HG03342 (cell line): ENCODE measurements at regions not wholly inside any gene's neighbourhood (a gene's known extent, or its start where the extent isn't known, plus 50 kb on each side); places are given as distances from the start of the nearest gene placed in this dataset.

ENCODE experiments used
- ATAC-seq: cut with Tn5 transposase; IDR thresholded peaks from one replicate; pipeline ENCODE4 v1.9.1; 2021; ENCODE audit warnings: mild to moderate bottlenecking, moderate library complexity; ENCODE audit not compliant: unreplicated experiment

- peak; percentile 80 for ATAC-seq
These were observed 174.5 kb downstream of the DACT1 start for GRCh38 chr14:58812050-58812910.

- no peak for ATAC-seq
These were observed 176.0 kb downstream of the DACT1 start for GRCh38 chr14:58813745-58814144.

- ATAC-seq: no peak
These were observed 176.7 kb downstream of the DACT1 start for GRCh38 chr14:58814466-58814865.

- ATAC-seq: no peak
These were observed 177.5 kb downstream of the DACT1 start for GRCh38 chr14:58815161-58815701.

DNA sequence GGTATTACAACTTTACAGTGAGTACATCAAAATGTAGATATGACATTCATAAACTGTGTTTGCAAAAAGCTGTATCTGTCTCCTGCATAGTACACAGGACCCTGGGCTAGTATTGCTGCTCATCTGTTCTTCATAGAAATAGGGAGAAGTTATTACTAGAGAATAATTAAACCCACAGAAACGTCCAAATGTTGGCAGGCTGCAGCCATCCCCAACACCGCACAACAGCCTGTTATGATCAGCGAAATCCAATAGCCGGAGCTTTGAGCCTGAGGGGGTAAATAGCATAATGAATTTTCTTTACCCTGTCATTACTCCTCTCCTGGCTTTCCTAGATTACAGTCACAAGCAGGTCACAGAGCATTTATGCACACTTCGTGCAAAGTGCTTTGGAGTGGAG lies 178.0 kb downstream of the DACT1 start:
- ATAC-seq: no peak

- ATAC-seq: no peak
These were observed 178.8 kb downstream of the DACT1 start for GRCh38 chr14:58816416-58817115.

DNA sequence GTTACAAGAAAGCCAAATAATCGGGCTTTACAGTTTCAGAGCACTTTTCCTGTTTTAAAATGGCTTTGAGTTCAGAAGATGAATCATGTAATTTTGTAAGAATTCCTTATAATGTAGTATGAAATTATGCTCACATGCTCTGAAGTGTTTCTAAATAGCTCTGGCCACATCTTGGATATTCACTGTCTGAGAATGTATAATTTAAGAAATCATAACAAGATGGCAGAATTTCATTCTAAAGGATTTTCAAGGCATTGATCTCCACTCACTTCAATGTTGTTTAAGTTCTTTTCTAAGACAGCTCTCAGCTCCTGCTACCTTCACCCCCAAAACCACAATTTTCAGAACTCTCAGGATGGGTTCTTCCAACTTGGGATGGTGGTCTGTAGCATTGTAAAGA lies 180.1 kb downstream of the DACT1 start:
- ATAC-seq: no peak

DNA sequence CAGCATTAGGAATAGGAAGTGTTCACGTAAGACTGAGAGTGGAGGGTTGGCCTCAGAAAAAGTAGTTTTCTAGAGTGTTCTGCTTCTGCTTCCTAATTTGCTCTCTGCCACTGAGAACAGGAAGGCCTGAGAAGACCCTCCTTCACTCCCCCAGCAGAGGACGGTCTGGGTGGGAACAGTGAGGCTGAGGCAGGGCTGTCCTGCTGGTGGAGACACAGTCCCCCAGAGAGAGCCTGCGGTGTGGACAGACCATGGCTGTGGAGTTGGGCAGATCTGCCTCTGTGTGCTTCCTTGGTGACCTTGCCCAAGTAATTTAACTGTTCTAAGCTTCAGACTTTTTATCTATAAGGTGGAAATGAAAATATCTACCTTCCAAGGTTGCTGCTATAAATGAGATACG lies 182.3 kb downstream of the DACT1 start:
- ATAC-seq: no peak

DNA sequence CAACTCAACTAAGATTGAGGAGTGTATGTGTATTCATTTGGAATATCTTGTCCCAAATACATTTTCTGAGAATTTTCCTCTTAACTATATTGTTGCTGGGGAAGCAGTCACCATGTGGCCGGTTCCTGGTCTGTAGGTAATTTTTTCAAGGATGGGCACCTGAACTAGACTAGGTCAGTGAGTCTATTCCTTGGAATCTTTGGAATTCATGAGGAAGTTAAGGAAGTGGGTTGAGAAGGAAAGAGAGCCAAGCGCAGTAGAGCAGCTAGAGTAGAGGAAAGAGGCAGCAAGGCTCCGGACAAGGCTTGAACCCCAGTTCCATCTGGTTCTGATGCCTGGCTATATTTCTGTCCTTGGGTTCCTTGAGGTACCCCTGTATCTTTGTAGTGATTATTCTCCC lies 183.7 kb downstream of the DACT1 start:
- no peak for ATAC-seq

DNA sequence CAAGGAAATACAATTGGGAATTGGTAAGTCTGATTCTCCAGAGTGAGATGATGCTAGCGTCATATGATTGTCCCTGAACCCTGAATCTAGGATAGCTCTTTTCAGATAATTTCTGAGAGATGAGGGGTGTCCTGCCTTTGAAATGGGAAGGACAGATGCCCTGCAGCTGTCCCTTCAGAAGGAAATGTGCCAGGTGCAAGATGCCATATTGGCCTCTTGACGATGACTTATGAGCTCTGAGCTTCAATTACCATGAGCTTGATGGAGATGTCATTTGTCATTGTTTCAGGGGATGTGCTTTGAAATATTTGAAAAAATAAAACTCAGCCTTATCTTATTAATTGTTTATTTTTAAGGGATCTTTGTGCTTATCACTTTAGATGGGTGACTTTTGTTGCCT lies 185.1 kb downstream of the DACT1 start:
- ATAC-seq: no peak

DNA sequence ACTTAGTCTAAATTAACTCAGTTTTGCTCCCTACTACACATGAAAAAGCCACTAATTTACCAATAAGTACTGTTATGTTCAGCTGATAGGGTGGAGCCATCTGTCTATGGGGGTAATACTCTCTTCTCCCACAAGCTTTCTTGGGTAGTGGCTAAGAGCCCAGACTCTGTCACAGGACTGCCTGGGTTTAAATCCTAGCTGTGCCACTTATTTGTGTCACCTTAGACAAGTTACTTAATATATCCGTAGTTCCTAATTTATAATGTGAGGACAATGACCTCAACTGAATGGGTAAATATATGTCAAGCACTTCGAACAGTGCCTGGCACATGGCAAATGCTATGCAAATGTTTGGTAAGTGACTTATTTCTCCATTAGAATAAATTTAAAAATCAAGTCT lies 185.6 kb downstream of the DACT1 start:
- no peak for ATAC-seq

DNA sequence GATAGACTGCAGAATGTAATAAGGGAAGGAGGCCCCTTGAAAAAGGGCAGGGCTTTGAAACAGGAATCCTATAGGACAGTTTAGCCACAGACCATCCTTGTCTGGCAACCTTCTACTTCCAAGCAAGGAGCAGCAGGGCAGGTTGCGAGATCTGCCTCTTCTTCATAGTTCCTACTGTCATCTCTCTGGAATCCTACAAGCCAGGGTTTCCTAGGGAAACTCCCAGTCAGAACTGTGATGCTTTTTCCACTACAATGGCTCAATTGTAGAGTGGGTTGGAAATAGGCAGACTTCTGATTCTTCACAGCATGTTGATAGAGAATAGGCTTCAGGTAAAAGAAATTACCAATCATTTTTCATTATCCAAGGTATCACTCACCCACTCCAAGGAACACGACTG lies 186.3 kb downstream of the DACT1 start:
- ATAC-seq: no peak

DNA sequence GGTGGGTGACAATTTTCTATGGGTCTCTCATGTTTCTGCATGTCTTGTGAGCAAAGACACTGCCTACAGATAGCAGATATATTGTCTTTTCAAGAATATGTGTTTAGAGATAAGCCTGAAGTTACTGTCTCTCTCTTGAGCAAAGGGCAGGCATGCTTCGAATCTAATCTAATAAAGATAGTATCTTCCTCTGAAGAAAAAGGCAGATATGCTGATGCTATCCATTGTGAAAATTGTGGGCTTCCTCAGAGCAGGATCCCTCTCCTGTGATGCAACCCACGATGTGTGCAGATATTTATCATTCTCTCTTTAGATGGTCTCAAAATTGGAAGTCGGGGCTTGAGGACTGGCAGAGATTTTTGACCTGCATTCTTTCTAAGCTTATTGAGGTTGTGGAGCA lies 187.0 kb downstream of the DACT1 start:
- ATAC-seq: no peak

- ATAC-seq: no peak
These were observed 187.8 kb downstream of the DACT1 start for GRCh38 chr14:58825606-58826005.

- no peak for ATAC-seq
These were observed 189.3 kb downstream of the DACT1 start for GRCh38 chr14:58826845-58827686.

DNA sequence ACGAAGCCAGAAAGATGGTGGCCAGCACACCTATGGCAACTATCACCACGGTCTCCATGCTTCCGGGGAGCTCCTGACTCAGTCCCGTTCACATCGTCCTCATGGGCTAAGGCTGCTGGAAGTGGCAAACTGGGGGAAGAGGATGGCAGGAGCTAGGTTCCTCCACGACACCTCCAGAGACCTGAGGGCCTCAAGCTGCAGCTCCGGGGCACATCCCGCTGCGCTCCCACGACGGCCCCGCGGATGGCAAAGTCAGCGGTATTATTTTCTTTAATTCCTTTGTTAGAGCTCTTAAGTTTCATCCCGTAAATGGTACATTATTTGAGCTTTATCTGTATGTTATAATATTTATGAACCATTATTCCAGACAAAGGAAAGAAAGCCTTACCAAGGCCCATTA lies 190.5 kb downstream of the DACT1 start:
- no peak for ATAC-seq

- ATAC-seq: no peak
These were observed 191.8 kb downstream of the DACT1 start for GRCh38 chr14:58829594-58829993.

DNA sequence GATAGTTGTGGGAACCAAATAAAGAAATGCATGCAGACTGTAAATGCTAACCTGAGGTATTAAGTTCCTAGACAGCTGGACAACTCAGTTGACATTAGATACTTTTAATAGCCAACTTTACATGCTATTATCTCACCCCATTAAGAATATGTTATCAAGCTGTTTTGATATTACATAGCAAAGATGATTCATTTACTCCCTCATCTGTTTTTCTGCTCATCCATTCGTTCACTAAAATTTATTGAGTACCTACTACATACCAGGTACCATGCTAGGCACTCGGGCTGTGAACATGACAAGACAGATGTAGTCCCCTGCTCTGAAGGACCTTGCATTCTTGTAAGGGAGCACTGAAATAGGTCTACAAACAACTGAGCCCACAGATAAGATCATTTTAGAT lies 192.4 kb downstream of the DACT1 start:
- no peak for ATAC-seq

- no peak for ATAC-seq
These were observed 194.3 kb downstream of the DACT1 start for GRCh38 chr14:58832095-58832521.

GRCh38 chr14:58833634-58834378 lies 196.0 kb downstream of the DACT1 start:
- no peak for ATAC-seq
